GM18873 (cell line): ENCODE measurements at regions not wholly inside any gene's neighbourhood (a gene's known extent, or its start where the extent isn't known, plus 50 kb on each side); places are given as distances from the start of the nearest gene placed in this dataset.
"Not testable (repeated sequence)": the region's sequence is repeated elsewhere in the genome, so short reads cannot be mapped to it uniquely, and the experiment has no call there.

Experiments used
- ATAC-seq: cut with Tn5 transposase; IDR thresholded peaks from one replicate; pipeline ENCODE4 v1.9.1; 2021; ENCODE audit warnings: mild to moderate bottlenecking, moderate library complexity, moderate number of reproducible peaks; ENCODE audit not compliant: unreplicated experiment, low FRiP score

DNA sequence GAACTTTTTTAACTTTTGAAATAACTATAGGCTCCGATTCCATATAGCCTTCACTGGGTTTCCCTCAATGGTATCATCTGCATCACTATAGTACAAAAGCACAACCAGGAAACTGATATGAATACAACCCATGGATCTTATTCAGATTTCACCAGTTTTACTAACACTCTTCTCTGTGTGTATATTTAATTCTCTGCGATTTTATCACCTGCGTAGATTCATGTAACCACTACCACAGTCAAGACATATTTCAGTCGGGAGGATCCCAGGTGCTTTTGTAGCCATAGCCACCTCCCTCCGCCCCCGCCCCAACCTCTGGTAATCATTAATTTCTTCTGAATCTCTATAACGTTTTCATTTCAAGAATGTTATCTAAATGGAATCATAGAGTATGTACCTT is 82.8 kb upstream of the C7orf33 start:
- ATAC-seq = no peak

GRCh38 chr7:148514236-148514635 is 76.3 kb upstream of the C7orf33 start:
- ATAC-seq = no peak

- no peak for ATAC-seq
Measured at GRCh38 chr7:148515237-148515636, 75.3 kb upstream of the C7orf33 start.

DNA sequence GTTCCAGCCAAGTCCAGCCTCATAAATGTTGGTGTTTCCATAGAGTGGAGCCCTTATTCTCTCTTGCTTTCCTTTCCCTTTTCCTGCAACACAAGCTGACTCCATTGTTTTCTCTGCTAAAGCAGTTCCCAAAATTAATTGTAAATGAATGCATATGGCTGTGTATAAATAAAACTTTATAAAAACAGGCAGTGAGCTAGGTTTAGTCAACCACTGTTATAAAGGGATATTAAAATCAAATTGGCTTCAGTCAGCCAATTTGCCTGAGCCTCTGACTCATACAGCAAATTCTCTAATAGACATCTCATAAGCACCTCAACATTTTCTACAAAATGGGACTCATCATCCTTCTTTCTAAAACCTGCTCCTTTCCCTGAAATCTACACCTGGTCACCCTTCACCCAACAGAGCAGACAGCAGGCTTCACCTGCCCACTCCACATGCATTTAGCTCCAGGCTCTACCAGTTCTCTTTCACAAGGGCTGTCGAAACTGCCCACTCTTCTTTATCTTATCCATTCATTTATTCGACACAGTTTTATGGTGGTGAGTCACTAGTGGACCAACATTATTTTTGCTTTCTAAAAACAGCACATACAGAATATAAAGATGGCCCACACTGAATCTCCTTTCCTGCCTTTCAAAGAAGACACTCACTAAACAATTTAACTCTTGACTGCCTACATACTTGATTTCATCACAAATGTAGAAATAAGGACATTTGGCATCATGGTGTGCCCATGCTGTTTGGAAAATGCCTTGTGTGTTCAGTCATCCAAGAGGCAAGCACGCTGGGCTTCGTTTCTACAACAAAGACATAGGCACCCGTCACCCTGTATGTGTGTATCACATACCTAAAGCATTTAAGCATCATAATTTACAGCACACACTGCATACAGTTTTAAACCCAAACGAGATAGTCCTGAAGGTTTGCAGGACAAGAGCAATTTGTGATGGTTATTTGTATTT is 74.6 kb upstream of the C7orf33 start:
- ATAC-seq = no peak

DNA sequence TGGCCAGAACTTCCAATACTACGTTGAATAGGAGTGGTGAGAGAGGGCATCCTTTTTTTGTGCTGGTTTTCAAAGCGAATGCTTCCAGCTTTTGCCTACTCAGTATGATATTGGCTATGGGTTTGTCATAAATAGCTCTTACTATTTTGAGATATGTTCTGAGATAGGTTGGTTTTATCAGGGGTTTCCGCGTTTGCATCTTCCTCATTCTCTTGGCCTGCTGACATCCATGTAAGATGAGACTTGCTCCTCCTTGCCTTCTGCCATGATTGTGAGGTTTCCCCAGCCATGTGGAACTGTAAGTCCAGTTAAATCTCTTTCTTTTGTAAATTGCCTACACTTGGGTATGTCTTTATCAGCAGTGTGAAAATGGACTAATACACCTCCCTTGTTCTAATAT is 71.2 kb upstream of the C7orf33 start:
- not testable (repeated sequence) for ATAC-seq

GRCh38 chr7:148521271-148521670 is 69.3 kb upstream of the C7orf33 start:
- ATAC-seq = no peak

DNA sequence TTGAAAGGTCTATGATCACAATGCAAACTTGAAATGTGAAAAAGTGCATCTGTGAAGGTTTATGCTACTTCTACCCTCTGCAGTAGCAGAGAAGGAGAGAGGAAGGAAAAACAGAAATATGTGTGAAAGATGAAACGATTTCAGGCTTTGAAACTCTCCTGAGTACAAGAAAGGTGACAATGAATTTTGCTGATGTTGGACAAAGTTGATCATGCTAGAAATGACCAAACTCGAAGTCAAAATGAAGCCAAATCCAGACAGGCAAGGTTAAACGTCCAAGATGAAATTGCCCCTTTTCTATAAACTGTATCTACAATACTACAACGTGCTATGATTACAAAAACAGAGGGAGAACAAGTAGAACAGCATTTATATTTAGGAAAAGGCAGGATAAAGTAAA is 67.0 kb upstream of the C7orf33 start:
- no peak for ATAC-seq

- no peak for ATAC-seq
Measured at GRCh38 chr7:148524479-148525224, 65.9 kb upstream of the C7orf33 start.

GRCh38 chr7:148527717-148528168 is 62.8 kb upstream of the C7orf33 start:
- ATAC-seq = peak; percentile 98

GRCh38 chr7:148535217-148535616 is 55.3 kb upstream of the C7orf33 start:
- ATAC-seq = no peak

DNA sequence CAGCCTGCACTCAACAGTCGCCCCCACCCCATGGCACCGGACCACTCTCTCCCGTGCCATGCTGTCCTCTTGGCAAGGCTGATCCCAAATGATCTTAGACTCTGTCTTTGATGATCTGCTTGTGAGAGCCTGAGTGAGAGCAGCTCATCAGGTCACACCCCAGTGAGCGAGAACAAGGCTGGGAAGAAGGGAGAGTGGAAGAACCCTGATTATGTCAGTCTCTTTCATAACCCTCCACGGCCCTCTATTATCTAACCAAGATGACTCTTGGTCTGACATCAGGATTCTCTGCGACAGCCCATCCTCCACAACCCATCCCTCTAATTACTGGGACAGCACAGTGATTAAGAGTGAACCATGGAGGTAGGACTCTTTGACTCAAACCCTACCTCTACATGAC is 53.1 kb upstream of the C7orf33 start:
- ATAC-seq = no peak

DNA sequence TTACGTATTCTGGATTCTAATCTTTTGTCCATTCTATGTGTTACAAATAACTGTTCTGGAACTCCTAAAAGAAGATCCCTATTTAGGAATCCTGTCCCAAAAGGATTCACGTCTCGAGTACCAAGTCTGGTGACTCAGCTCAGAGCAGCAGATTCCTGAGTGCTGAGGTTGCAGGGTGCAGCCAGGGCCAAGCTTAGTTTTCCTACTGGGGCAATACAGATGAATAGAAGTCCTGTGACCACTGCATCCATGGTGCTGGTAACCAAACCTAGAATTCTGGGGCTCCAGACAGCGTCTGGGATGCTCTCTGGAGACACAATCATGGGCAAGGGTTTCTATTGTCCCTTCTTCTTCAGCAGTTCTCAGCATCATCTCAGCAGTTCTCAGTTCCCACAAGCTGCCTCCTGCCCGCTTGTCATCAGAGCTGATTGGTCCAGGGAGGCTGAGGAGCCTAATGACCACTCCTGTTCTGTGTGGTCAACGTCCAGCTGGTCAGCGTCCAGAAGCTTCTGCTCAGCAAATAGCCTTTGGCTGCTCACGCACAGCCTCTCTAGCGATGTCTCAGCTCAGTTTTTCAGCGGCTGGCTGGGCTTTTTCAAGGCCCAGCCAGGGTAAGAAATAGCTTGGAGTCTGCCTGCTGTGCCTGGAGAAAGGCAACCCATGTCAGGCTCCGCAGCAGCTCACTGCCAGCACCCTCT is 50.4 kb upstream of the C7orf33 start:
- no peak for ATAC-seq
